ENCODE measurements at regions not wholly inside any gene's neighbourhood (a gene's known extent, or its start where the extent isn't known, plus 50 kb on each side); places are given as distances from the start of the nearest gene placed in this dataset.

DNA sequence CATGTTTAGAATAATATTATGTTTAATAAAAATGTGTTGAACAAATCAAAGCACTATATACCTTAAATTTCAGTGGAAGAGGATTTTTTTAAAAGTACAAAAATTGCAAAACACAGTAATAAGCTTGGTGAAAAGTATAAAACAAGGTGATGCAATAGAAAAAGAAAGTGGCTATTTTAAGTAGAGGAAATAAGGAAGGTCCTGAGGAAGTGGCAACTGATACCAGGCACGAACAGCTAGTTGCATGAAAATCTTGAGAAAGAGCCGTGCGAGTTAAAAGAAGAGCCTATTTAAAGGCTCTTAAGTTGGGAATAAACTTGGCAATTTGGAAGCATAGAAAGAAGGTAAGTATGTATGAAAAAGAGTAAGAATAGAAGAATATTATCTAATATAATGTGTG is 1679.3 kb downstream of the LRRC4C start:
- TF ChIP-seq, protein P1, sequence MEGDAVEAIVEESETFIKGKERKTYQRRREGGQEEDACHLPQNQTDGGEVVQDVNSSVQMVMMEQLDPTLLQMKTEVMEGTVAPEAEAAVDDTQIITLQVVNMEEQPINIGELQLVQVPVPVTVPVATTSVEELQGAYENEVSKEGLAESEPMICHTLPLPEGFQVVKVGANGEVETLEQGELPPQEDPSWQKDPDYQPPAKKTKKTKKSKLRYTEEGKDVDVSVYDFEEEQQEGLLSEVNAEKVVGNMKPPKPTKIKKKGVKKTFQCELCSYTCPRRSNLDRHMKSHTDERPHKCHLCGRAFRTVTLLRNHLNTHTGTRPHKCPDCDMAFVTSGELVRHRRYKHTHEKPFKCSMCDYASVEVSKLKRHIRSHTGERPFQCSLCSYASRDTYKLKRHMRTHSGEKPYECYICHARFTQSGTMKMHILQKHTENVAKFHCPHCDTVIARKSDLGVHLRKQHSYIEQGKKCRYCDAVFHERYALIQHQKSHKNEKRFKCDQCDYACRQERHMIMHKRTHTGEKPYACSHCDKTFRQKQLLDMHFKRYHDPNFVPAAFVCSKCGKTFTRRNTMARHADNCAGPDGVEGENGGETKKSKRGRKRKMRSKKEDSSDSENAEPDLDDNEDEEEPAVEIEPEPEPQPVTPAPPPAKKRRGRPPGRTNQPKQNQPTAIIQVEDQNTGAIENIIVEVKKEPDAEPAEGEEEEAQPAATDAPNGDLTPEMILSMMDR (IDR thresholded peaks at IDR 0.05), result no peak
- no peak for TF ChIP-seq POLR2AphosphoS5 (IDR thresholded peaks at IDR 0.05; ENCODE audit: insufficient read depth in 1 of 2, low read depth in 1 of 2)
